ENCODE measurements at regions not wholly inside any gene's neighbourhood (a gene's known extent, or its start where the extent isn't known, plus 50 kb on each side); places are given as distances from the start of the nearest gene placed in this dataset.

GRCh38 chrX:131709553-131709952, 165.7 kb downstream of the OR13H1 start:
- peaks cover 0 to 15% (median 3%) of the 10 kb centered on the region in 4 donors for H3K4me1 Mint-ChIP-seq
- DNase-seq (no peak), ATAC-seq (ENCODE audit: low read depth in 2 of 2) (no peak)
- Histone ChIP-seq H3K4me3 (ENCODE audit: low read depth, low read length) (no peak overlapping the region), H3K9me3 (ENCODE audit: control insufficient read depth in 2 of 2, low read length in 2 of 2) (no peaks in the 10 kb centered on the region), H3K4me1 (ENCODE audit: control insufficient read depth, insufficient read depth, low read length, poor library complexity, severe bottlenecking) (no peaks in the 10 kb centered on the region), H3K36me3 (ENCODE audit: control insufficient read depth, insufficient read depth, low read length) (no peaks in the 10 kb centered on the region), H3K27ac (ENCODE audit: insufficient read depth, low read length, poor library complexity, severe bottlenecking) (no peak overlapping the region), H3K27me3 (ENCODE audit: control insufficient read depth, insufficient read depth, low read length) (no peaks in the 10 kb centered on the region)
- no peaks in the 10 kb centered on the region for H3K36me3 Mint-ChIP-seq
- H3K9me3 Mint-ChIP-seq, result no peaks in the 10 kb centered on the region
- H3K27ac Mint-ChIP-seq, result no peak overlapping the region
- no peaks in the 10 kb centered on the region for H3K27me3 Mint-ChIP-seq
- no peak overlapping the region for H3K4me3 Mint-ChIP-seq

GRCh38 chrX:131711478-131711867, 167.6 kb downstream of the OR13H1 start:
- DNase-seq (no peak), ATAC-seq (ENCODE audit: low read depth in 2 of 2) (no peak)
- H3K4me1 ChIP-seq (ENCODE audit: control insufficient read depth, insufficient read depth, low read length, poor library complexity, severe bottlenecking), result no peaks in the 10 kb centered on the region
- H3K4me1 Mint-ChIP-seq, result peaks cover 0 to 8% (median 3%) of the 10 kb centered on the region in 4 donors
- no peaks in the 10 kb centered on the region for H3K27me3 ChIP-seq (ENCODE audit: control insufficient read depth, insufficient read depth, low read length)
- H3K9me3 Mint-ChIP-seq, result no peaks in the 10 kb centered on the region
- H3K27ac ChIP-seq (ENCODE audit: insufficient read depth, low read length, poor library complexity, severe bottlenecking), result no peak overlapping the region
- H3K4me3 ChIP-seq (ENCODE audit: low read depth, low read length), result no peak overlapping the region
- H3K4me3 Mint-ChIP-seq, result peak overlapping the region in 3 of 4 donors; percentile 77 to 90 (median 86)
- H3K9me3 ChIP-seq (ENCODE audit: control insufficient read depth in 2 of 2, low read length in 2 of 2), result no peaks in the 10 kb centered on the region
- H3K27ac Mint-ChIP-seq, result peak overlapping the region in 1 of 3 donors; percentile 34
- no peaks in the 10 kb centered on the region for H3K36me3 ChIP-seq (ENCODE audit: control insufficient read depth, insufficient read depth, low read length)
- H3K36me3 Mint-ChIP-seq, result no peaks in the 10 kb centered on the region
- H3K27me3 Mint-ChIP-seq, result no peaks in the 10 kb centered on the region

GRCh38 chrX:131723646-131724045, 179.8 kb downstream of the OR13H1 start:
- no peaks in the 10 kb centered on the region for H3K36me3 Mint-ChIP-seq
- H3K27ac Mint-ChIP-seq, result no peak overlapping the region
- no peak overlapping the region for H3K4me3 ChIP-seq (ENCODE audit: low read depth, low read length)
- peaks cover 0 to 2% of the 10 kb centered on the region in 2 experiments for H3K9me3 ChIP-seq (ENCODE audit: control insufficient read depth in 2 of 2, low read length in 2 of 2)
- no peak for DNase-seq
- H3K36me3 ChIP-seq (ENCODE audit: control insufficient read depth, insufficient read depth, low read length), result no peaks in the 10 kb centered on the region
- H3K27ac ChIP-seq (ENCODE audit: insufficient read depth, low read length, poor library complexity, severe bottlenecking), result no peak overlapping the region
- H3K4me1 Mint-ChIP-seq, result peaks cover 0 to 14% (median 2%) of the 10 kb centered on the region in 4 donors
- no peaks in the 10 kb centered on the region for H3K4me1 ChIP-seq (ENCODE audit: control insufficient read depth, insufficient read depth, low read length, poor library complexity, severe bottlenecking)
- peaks cover 0 to 4% (median 1%) of the 10 kb centered on the region in 7 donors for H3K9me3 Mint-ChIP-seq
- no peak for ATAC-seq (ENCODE audit: low read depth in 2 of 2)
- no peaks in the 10 kb centered on the region for H3K27me3 Mint-ChIP-seq
- H3K4me3 Mint-ChIP-seq, result no peak overlapping the region
- H3K27me3 ChIP-seq (ENCODE audit: control insufficient read depth, insufficient read depth, low read length), result no peaks in the 10 kb centered on the region

- ATAC-seq (ENCODE audit: low read depth in 2 of 2) (no peak), DNase-seq (no peak)
- peaks cover 0 to 2% of the 10 kb centered on the region in 2 experiments for H3K9me3 ChIP-seq (ENCODE audit: control insufficient read depth in 2 of 2, low read length in 2 of 2)
- H3K4me3 Mint-ChIP-seq, result no peak overlapping the region
- H3K4me1 ChIP-seq (ENCODE audit: control insufficient read depth, insufficient read depth, low read length, poor library complexity, severe bottlenecking), result no peaks in the 10 kb centered on the region
- no peak overlapping the region for H3K27ac Mint-ChIP-seq
- no peaks in the 10 kb centered on the region for H3K36me3 ChIP-seq (ENCODE audit: control insufficient read depth, insufficient read depth, low read length)
- H3K4me1 Mint-ChIP-seq, result peaks cover 0 to 14% (median 2%) of the 10 kb centered on the region in 4 donors
- no peak overlapping the region for H3K4me3 ChIP-seq (ENCODE audit: low read depth, low read length)
- peaks cover 0 to 4% (median 1%) of the 10 kb centered on the region in 7 donors for H3K9me3 Mint-ChIP-seq
- H3K27ac ChIP-seq (ENCODE audit: insufficient read depth, low read length, poor library complexity, severe bottlenecking), result no peak overlapping the region
- no peaks in the 10 kb centered on the region for H3K27me3 Mint-ChIP-seq
- no peaks in the 10 kb centered on the region for H3K27me3 ChIP-seq (ENCODE audit: control insufficient read depth, insufficient read depth, low read length)
- H3K36me3 Mint-ChIP-seq, result no peaks in the 10 kb centered on the region
Observed at GRCh38 chrX:131724292-131724691, 180.4 kb downstream of the OR13H1 start.

- Mint-ChIP-seq H3K4me3 (no peak overlapping the region), H3K36me3 (no peaks in the 10 kb centered on the region), H3K27me3 (no peaks in the 10 kb centered on the region), H3K9me3 (peaks cover 0 to 4% (median 0%) of the 10 kb centered on the region in 7 donors), H3K27ac (no peak overlapping the region), H3K4me1 (peaks cover 0 to 17% (median 2%) of the 10 kb centered on the region in 4 donors)
- Histone ChIP-seq H3K36me3 (ENCODE audit: control insufficient read depth, insufficient read depth, low read length) (no peaks in the 10 kb centered on the region), H3K27me3 (ENCODE audit: control insufficient read depth, insufficient read depth, low read length) (no peaks in the 10 kb centered on the region), H3K4me3 (ENCODE audit: low read depth, low read length) (no peak overlapping the region), H3K9me3 (ENCODE audit: control insufficient read depth in 2 of 2, low read length in 2 of 2) (peaks cover 0 to 2% of the 10 kb centered on the region in 2 experiments), H3K4me1 (ENCODE audit: control insufficient read depth, insufficient read depth, low read length, poor library complexity, severe bottlenecking) (no peaks in the 10 kb centered on the region), H3K27ac (ENCODE audit: insufficient read depth, low read length, poor library complexity, severe bottlenecking) (no peak overlapping the region)
- no peak for ATAC-seq (ENCODE audit: low read depth in 2 of 2)
- no peak for DNase-seq
Observed at GRCh38 chrX:131725001-131725654, 181.3 kb downstream of the OR13H1 start.

- Mint-ChIP-seq H3K27me3 (no peaks in the 10 kb centered on the region), H3K4me1 (peaks cover 0 to 14% (median 2%) of the 10 kb centered on the region in 4 donors), H3K9me3 (peaks cover 0 to 4% (median 0%) of the 10 kb centered on the region in 7 donors), H3K36me3 (no peaks in the 10 kb centered on the region), H3K4me3 (peak overlapping the region in 3 of 4 donors; percentile 89 to 94 (median 92)), H3K27ac (no peak overlapping the region)
- H3K9me3 ChIP-seq (ENCODE audit: control insufficient read depth in 2 of 2, low read length in 2 of 2), result peaks cover 0 to 2% of the 10 kb centered on the region in 2 experiments
- DNase-seq (no peak), ATAC-seq (ENCODE audit: low read depth in 2 of 2) (no peak)
- H3K36me3 ChIP-seq (ENCODE audit: control insufficient read depth, insufficient read depth, low read length), result no peaks in the 10 kb centered on the region
- no peaks in the 10 kb centered on the region for H3K4me1 ChIP-seq (ENCODE audit: control insufficient read depth, insufficient read depth, low read length, poor library complexity, severe bottlenecking)
- H3K27ac ChIP-seq (ENCODE audit: insufficient read depth, low read length, poor library complexity, severe bottlenecking), result no peak overlapping the region
- H3K4me3 ChIP-seq (ENCODE audit: low read depth, low read length), result no peak overlapping the region
- no peaks in the 10 kb centered on the region for H3K27me3 ChIP-seq (ENCODE audit: control insufficient read depth, insufficient read depth, low read length)
Observed at GRCh38 chrX:131727778-131728177, 183.9 kb downstream of the OR13H1 start.

- Histone ChIP-seq H3K4me1 (ENCODE audit: control insufficient read depth, insufficient read depth, low read length, poor library complexity, severe bottlenecking) (no peaks in the 10 kb centered on the region), H3K27ac (ENCODE audit: insufficient read depth, low read length, poor library complexity, severe bottlenecking) (no peak overlapping the region), H3K4me3 (ENCODE audit: low read depth, low read length) (peak overlapping the region; percentile 58), H3K27me3 (ENCODE audit: control insufficient read depth, insufficient read depth, low read length) (no peaks in the 10 kb centered on the region), H3K9me3 (ENCODE audit: control insufficient read depth in 2 of 2, low read length in 2 of 2) (peaks cover 0 to 2% of the 10 kb centered on the region in 2 experiments), H3K36me3 (ENCODE audit: control insufficient read depth, insufficient read depth, low read length) (no peaks in the 10 kb centered on the region)
- Mint-ChIP-seq H3K4me3 (peak overlapping the region; percentile 44 to 94 (median 90)), H3K36me3 (no peaks in the 10 kb centered on the region), H3K9me3 (peaks cover 0 to 4% (median 1%) of the 10 kb centered on the region in 7 donors), H3K27me3 (no peaks in the 10 kb centered on the region), H3K4me1 (peaks cover 0 to 14% (median 2%) of the 10 kb centered on the region in 4 donors), H3K27ac (peak overlapping the region in 2 of 3 donors; percentile 87 to 97)
- ATAC-seq (ENCODE audit: low read depth in 2 of 2), result no peak
- DNase-seq, result peak in 2 of 3 donors; percentile 89 to 90
Observed at GRCh38 chrX:131728295-131729145, 184.6 kb downstream of the OR13H1 start.

Data from CD4-positive, CD25-positive, alpha-beta regulatory T cell (primary cell).